ENCODE measurements at regions not wholly inside any gene's neighbourhood (a gene's known extent, or its start where the extent isn't known, plus 50 kb on each side); places are given as distances from the start of the nearest gene placed in this dataset.

- H3K27ac ChIP-seq (ENCODE audit: extremely low read length, insufficient read depth, low read length): no peak overlapping the region
- DNase-seq (ENCODE audit: low spot score) (no peak), ATAC-seq (no peak), FAIRE-seq (no peak)
- H3K4me2 ChIP-seq (ENCODE audit: low read depth, low read length): no peak overlapping the region
- no peak overlapping the region for H3K4me3 ChIP-seq (replicated peaks in 1 of 3; ENCODE audit: insufficient read depth in 1 of 3, low read depth in 2 of 3, low read length in 3 of 3)
- no peaks in the 10 kb centered on the region for H3K4me1 ChIP-seq (ENCODE audit: insufficient read depth, low read length)
- H3K79me2 ChIP-seq (ENCODE audit: insufficient read depth, low read length): no peaks in the 10 kb centered on the region
- BruUV-seq (replicated peaks): no TSS peak
- H4K20me1 ChIP-seq (ENCODE audit: insufficient read depth, low read length): no peaks in the 10 kb centered on the region
- no peak overlapping the region for H2AFZ ChIP-seq (ENCODE audit: low read length)
- 58% methylated on average over 3 of the region's 3 CpGs for WGBS (ENCODE audit: low lambda C conversion rate)
- TF ChIP-seq ZNF816 (CRISPR knock-in tag; IDR thresholded peaks at IDR 0.05; ENCODE audit: borderline replicate concordance): no peak
- TF ChIP-seq TEF (CRISPR knock-in tag; IDR thresholded peaks at IDR 0.05): no peak
- TF ChIP-seq ELF3 (CRISPR knock-in tag; IDR thresholded peaks at IDR 0.05): no peak
- no peak for TF ChIP-seq ZKSCAN5 (CRISPR knock-in tag; IDR thresholded peaks at IDR 0.05)
- TF ChIP-seq FOXA1 (IDR thresholded peaks at IDR 0.05): no peak
- TF ChIP-seq FOXA1 (CRISPR knock-in tag; IDR thresholded peaks at IDR 0.05): no peak
- no peak for TF ChIP-seq ZNF430 (CRISPR knock-in tag; IDR thresholded peaks at IDR 0.05)
- no peak for TF ChIP-seq SOX5 (CRISPR knock-in tag; IDR thresholded peaks at IDR 0.05; ENCODE audit: borderline replicate concordance)
- TF ChIP-seq BCL6 (CRISPR knock-in tag; IDR thresholded peaks at IDR 0.05): no peak
- TF ChIP-seq PAF1 (CRISPR knock-in tag; IDR thresholded peaks at IDR 0.05): no peak
- no peak for TF ChIP-seq SNAPC4 (CRISPR knock-in tag; IDR thresholded peaks at IDR 0.05)
- no peak for TF ChIP-seq E2F1 (CRISPR knock-in tag; IDR thresholded peaks at IDR 0.05)
- TF ChIP-seq, protein P1, sequence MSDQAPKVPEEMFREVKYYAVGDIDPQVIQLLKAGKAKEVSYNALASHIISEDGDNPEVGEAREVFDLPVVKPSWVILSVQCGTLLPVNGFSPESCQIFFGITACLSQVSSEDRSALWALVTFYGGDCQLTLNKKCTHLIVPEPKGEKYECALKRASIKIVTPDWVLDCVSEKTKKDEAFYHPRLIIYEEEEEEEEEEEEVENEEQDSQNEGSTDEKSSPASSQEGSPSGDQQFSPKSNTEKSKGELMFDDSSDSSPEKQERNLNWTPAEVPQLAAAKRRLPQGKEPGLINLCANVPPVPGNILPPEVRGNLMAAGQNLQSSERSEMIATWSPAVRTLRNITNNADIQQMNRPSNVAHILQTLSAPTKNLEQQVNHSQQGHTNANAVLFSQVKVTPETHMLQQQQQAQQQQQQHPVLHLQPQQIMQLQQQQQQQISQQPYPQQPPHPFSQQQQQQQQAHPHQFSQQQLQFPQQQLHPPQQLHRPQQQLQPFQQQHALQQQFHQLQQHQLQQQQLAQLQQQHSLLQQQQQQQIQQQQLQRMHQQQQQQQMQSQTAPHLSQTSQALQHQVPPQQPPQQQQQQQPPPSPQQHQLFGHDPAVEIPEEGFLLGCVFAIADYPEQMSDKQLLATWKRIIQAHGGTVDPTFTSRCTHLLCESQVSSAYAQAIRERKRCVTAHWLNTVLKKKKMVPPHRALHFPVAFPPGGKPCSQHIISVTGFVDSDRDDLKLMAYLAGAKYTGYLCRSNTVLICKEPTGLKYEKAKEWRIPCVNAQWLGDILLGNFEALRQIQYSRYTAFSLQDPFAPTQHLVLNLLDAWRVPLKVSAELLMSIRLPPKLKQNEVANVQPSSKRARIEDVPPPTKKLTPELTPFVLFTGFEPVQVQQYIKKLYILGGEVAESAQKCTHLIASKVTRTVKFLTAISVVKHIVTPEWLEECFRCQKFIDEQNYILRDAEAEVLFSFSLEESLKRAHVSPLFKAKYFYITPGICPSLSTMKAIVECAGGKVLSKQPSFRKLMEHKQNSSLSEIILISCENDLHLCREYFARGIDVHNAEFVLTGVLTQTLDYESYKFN (CRISPR knock-in tag; conservative IDR thresholded peaks at IDR 0.05): no peak
- TF ChIP-seq, protein P2, sequence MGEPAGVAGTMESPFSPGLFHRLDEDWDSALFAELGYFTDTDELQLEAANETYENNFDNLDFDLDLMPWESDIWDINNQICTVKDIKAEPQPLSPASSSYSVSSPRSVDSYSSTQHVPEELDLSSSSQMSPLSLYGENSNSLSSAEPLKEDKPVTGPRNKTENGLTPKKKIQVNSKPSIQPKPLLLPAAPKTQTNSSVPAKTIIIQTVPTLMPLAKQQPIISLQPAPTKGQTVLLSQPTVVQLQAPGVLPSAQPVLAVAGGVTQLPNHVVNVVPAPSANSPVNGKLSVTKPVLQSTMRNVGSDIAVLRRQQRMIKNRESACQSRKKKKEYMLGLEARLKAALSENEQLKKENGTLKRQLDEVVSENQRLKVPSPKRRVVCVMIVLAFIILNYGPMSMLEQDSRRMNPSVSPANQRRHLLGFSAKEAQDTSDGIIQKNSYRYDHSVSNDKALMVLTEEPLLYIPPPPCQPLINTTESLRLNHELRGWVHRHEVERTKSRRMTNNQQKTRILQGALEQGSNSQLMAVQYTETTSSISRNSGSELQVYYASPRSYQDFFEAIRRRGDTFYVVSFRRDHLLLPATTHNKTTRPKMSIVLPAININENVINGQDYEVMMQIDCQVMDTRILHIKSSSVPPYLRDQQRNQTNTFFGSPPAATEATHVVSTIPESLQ (CRISPR knock-in tag; conservative IDR thresholded peaks at IDR 0.05): no peak
- TF ChIP-seq KLF6 (CRISPR knock-in tag; IDR thresholded peaks at IDR 0.05): no peak
- intact Hi-C loops (cut with micrococcal nuclease; ENCODE audit: unreplicated experiment): no loop called here
- ChIA-PET CTCF (ENCODE audit: low intra/inter-chr PET ratio, low total read pairs) (no interaction called here), POLR2A (no interaction called here)
- no peaks in the 10 kb centered on the region for H3K9me3 ChIP-seq (ENCODE audit: low read length)
- no peaks in the 10 kb centered on the region for H3K36me3 ChIP-seq (replicated peaks in 1 of 2; ENCODE audit: control insufficient read depth in 1 of 2, insufficient read depth in 2 of 2, low read length in 2 of 2)
- in situ Hi-C loops (cut with HindIII; ENCODE audit: extremely low pct_ligation_motif_present, low pct_unique_long_range_greater_than_20kb): no loop called here
- no peak overlapping the region for H3K9ac ChIP-seq (ENCODE audit: insufficient read depth, low read depth, low read length)
- no peaks in the 10 kb centered on the region for H3K27me3 ChIP-seq (ENCODE audit: control insufficient read depth in 1 of 2, insufficient read depth in 2 of 2, low read length in 2 of 2)
Measured at GRCh38 chr9:104322596-104322995, 181.5 kb upstream of the OR13F1 start.
